Germinal center (tissue), 1 donor: ENCODE measurements at regions not wholly inside any gene's neighbourhood (a gene's known extent, or its start where the extent isn't known, plus 50 kb on each side); places are given as distances from the start of the nearest gene placed in this dataset.

Source experiments
- DNase-seq: peaks from one replicate; pipeline ENCODE4 v3.0.0; 2012; ENCODE audit warnings: mixed read lengths, low spot score

GRCh38 chr7:3234851-3235250 lies 66.2 kb upstream of the SDK1 start:
- no peak for DNase-seq

DNA sequence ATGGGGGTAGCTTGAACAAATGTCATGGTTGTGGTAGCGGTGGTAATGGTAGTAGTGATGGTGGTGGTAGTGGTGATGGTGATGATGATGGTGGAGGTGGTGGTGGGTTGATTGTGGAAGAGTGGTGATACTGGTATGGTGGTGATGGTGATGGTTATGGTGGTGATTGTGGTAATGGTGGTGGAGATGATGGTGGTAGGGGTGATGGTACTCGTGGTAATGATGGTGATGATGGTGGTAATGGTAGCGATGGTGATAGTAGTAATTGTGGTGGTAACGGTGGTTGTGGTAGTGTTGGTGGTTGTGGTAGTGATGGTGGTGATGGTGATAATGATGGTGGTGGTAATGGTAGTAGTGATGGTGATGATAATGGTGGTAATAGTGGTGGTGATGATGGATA lies 65.7 kb upstream of the SDK1 start:
- no peak for DNase-seq

DNA sequence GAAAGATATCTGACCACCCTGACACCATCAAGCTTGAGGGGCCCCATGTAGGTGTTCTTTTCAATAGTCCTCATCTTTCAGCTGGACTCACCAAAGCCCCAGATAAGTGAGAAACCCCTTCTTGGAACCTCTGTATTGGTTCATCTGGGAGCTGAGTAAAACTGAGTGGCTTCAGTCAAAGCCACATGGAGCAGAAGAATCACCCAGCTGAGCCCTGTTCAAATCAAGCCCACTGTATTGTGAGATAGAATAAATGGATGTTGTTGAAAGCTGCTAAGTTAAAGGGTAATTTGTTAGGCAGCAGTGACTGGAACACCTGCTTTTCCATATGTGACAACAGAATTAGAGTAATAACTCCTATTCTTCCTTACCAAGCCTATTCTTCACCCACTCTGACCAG lies 64.8 kb upstream of the SDK1 start:
- DNase-seq: no peak

GRCh38 chr7:3238525-3239210 lies 62.4 kb upstream of the SDK1 start:
- DNase-seq: no peak

DNA sequence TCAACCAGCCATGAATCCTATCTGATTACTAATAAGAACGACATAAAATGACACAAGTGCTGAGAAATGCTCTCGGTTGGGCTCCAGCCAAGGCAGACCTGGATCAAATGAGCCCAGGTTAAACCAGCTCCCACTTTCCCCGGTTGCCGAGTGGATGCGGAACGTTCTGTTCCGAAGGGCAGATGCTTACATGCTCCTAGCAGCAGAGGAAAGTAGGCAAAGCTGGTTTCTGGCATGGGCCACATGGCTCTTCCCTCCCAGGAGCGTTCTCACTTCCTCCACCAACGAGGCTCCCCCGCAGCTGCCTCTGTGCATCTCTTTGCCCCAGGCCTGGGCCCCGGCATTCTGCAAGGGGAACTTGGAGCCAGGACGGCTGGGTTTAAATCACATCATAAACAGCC lies 61.8 kb upstream of the SDK1 start:
- no peak for DNase-seq

- DNase-seq: no peak
Observed at GRCh38 chr7:3240826-3241430, 60.1 kb upstream of the SDK1 start.

GRCh38 chr7:3241686-3242258 lies 59.3 kb upstream of the SDK1 start:
- no peak for DNase-seq

GRCh38 chr7:3242398-3242972 lies 58.6 kb upstream of the SDK1 start:
- no peak for DNase-seq

GRCh38 chr7:3243256-3243655 lies 57.8 kb upstream of the SDK1 start:
- no peak for DNase-seq

- DNase-seq: no peak
Observed at GRCh38 chr7:3243680-3244079, 57.4 kb upstream of the SDK1 start.

DNA sequence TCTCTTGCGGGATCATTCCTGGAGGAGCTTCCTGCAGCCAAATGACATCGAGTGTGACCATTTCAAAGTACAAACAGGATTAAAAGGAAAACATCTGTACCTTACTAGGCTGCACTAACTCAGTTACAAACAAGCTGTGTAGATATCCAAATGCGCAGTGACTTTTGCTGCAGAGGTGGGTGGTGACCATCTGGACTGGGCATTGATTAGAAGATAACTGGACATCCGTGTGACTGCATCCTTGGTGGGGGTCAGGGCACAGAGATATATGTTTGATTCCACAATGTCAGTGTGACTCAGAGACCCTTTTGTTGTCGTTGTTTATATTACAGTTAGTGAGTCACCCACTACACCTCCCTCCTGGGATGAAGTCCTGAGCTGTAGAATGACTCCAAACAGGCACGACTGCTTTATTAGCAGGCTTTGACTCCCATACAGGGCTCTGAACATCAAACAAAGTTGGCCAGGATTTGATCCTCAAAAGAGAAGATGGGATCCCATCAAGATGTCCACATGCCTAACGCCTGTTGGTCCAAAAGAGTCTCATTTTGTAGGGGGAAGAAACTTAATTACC lies 56.7 kb upstream of the SDK1 start:
- DNase-seq: no peak

DNA sequence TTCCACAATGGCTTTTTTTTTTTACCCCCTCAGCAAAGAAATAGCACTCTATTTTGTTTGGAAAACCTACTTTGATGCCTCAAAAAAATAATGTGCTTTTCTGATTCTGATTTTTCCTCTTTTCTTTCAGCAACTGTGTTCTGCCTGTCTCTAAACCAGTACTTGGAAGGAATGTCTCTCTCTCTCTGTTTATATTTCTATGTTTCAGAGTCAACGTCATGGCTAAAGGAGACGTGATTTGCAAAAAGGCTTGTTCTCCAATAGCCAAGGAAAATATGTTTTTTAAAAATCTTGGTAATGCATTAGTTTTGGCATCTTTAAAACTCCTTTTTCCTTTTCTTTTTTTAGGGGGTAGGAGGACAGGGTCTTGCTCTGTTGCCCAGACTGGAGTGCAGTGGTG lies 56.0 kb upstream of the SDK1 start:
- no peak for DNase-seq

GRCh38 chr7:3245721-3246120 lies 55.3 kb upstream of the SDK1 start:
- no peak for DNase-seq

GRCh38 chr7:3246127-3246526 lies 54.9 kb upstream of the SDK1 start:
- DNase-seq: no peak

DNA sequence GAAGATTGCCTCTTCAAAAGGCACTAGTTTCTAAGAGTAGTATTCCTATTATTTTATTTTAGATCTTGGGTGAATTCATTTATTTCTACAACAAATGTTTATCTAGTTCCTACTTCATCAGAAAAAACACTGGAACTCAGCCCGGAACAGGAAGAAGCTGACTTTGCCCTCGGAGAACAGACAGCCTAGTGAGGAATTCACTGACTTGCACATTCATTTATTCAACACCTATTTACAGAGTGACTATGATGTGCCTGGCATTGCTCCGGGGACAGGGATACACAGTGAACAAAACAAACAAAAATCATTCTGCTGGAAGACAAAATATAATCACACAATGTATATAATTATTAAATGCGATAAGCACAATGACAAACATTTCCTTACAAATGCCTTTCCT lies 54.4 kb upstream of the SDK1 start:
- DNase-seq: no peak

DNA sequence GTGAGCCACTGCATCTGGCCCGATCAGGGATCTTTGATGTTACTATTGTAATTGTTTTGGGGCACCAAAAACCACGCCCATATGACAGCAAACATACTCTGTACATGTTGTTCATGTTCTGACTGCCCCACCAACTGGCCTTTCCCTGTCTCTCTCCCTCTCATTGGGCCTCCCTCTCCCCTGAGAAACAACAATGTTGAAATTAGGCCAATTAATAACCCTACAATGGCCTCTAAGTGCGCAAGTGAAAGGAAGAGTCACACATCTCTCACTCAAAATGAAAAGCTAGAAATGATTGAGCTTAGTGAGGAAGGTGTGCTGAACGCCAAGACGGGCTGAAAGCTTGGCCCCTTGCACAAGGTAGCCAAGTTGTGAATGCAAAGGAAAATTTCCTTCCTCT lies 50.3 kb upstream of the SDK1 start:
- DNase-seq: no peak
